ENCODE measurements at regions not wholly inside any gene's neighbourhood (a gene's known extent, or its start where the extent isn't known, plus 50 kb on each side); places are given as distances from the start of the nearest gene placed in this dataset.
"Not testable (repeated sequence)": the region's sequence is repeated elsewhere in the genome, so short reads cannot be mapped to it uniquely, and the experiment has no call there.

GRCh38 chr4:49156309-49156708 is 170.2 kb downstream of the CWH43 start:
- Mint-ChIP-seq H3K27me3 (ENCODE audit: unreplicated experiment) (peaks cover 22% of the 10 kb centered on the region), H3K9me3 (ENCODE audit: unreplicated experiment) (peaks cover 50% of the 10 kb centered on the region), H3K36me3 (ENCODE audit: unreplicated experiment) (peaks cover 37% of the 10 kb centered on the region)
- DNase-seq; H3K27ac Mint-ChIP-seq (ENCODE audit: unreplicated experiment); H3K4me1 Mint-ChIP-seq (ENCODE audit: low read depth, unreplicated experiment); H3K4me3 Mint-ChIP-seq (ENCODE audit: unreplicated experiment): not testable (repeated sequence)

GRCh38 chr4:49157630-49158029 is 171.6 kb downstream of the CWH43 start:
- H3K36me3 Mint-ChIP-seq (ENCODE audit: unreplicated experiment), result peaks cover 37% of the 10 kb centered on the region
- H3K4me3 Mint-ChIP-seq (ENCODE audit: unreplicated experiment); DNase-seq; H3K4me1 Mint-ChIP-seq (ENCODE audit: low read depth, unreplicated experiment); H3K27ac Mint-ChIP-seq (ENCODE audit: unreplicated experiment): not testable (repeated sequence)
- H3K27me3 Mint-ChIP-seq (ENCODE audit: unreplicated experiment), result peaks cover 22% of the 10 kb centered on the region
- peaks cover 50% of the 10 kb centered on the region for H3K9me3 Mint-ChIP-seq (ENCODE audit: unreplicated experiment)

GRCh38 chr4:49161111-49161541 is 175.1 kb downstream of the CWH43 start:
- not testable (repeated sequence) for H3K27me3 Mint-ChIP-seq (ENCODE audit: unreplicated experiment); H3K4me3 Mint-ChIP-seq (ENCODE audit: unreplicated experiment); H3K27ac Mint-ChIP-seq (ENCODE audit: unreplicated experiment); DNase-seq; H3K4me1 Mint-ChIP-seq (ENCODE audit: low read depth, unreplicated experiment)
- Mint-ChIP-seq H3K36me3 (ENCODE audit: unreplicated experiment) (peaks cover 12% of the 10 kb centered on the region), H3K9me3 (ENCODE audit: unreplicated experiment) (peaks cover 16% of the 10 kb centered on the region)

- not testable (repeated sequence) for H3K9me3 Mint-ChIP-seq (ENCODE audit: unreplicated experiment); H3K27me3 Mint-ChIP-seq (ENCODE audit: unreplicated experiment); DNase-seq; H3K4me3 Mint-ChIP-seq (ENCODE audit: unreplicated experiment); H3K36me3 Mint-ChIP-seq (ENCODE audit: unreplicated experiment); H3K27ac Mint-ChIP-seq (ENCODE audit: unreplicated experiment); H3K4me1 Mint-ChIP-seq (ENCODE audit: low read depth, unreplicated experiment)
These were observed 178.8 kb downstream of the CWH43 start for GRCh38 chr4:49164916-49165315.

GRCh38 chr4:49177847-49178246 is 191.8 kb downstream of the CWH43 start:
- not testable (repeated sequence) for DNase-seq; H3K4me1 Mint-ChIP-seq (ENCODE audit: low read depth, unreplicated experiment); H3K27ac Mint-ChIP-seq (ENCODE audit: unreplicated experiment); H3K9me3 Mint-ChIP-seq (ENCODE audit: unreplicated experiment); H3K4me3 Mint-ChIP-seq (ENCODE audit: unreplicated experiment); H3K36me3 Mint-ChIP-seq (ENCODE audit: unreplicated experiment); H3K27me3 Mint-ChIP-seq (ENCODE audit: unreplicated experiment)

GRCh38 chr4:49181088-49181487 is 195.0 kb downstream of the CWH43 start:
- not testable (repeated sequence) for H3K27ac Mint-ChIP-seq (ENCODE audit: unreplicated experiment); H3K27me3 Mint-ChIP-seq (ENCODE audit: unreplicated experiment); H3K9me3 Mint-ChIP-seq (ENCODE audit: unreplicated experiment); DNase-seq; H3K4me3 Mint-ChIP-seq (ENCODE audit: unreplicated experiment); H3K36me3 Mint-ChIP-seq (ENCODE audit: unreplicated experiment); H3K4me1 Mint-ChIP-seq (ENCODE audit: low read depth, unreplicated experiment)

- H3K27me3 Mint-ChIP-seq (ENCODE audit: unreplicated experiment); H3K4me1 Mint-ChIP-seq (ENCODE audit: low read depth, unreplicated experiment): not testable (repeated sequence)
These were observed 225.5 kb downstream of the CWH43 start for GRCh38 chr4:49211396-49212194.

GRCh38 chr4:49213250-49213649 is 227.2 kb downstream of the CWH43 start:
- not testable (repeated sequence) for H3K4me3 Mint-ChIP-seq (ENCODE audit: unreplicated experiment); H3K4me1 Mint-ChIP-seq (ENCODE audit: low read depth, unreplicated experiment); H3K27me3 Mint-ChIP-seq (ENCODE audit: unreplicated experiment); H3K27ac Mint-ChIP-seq (ENCODE audit: unreplicated experiment); DNase-seq
- H3K9me3 Mint-ChIP-seq (ENCODE audit: unreplicated experiment), result peaks cover 42% of the 10 kb centered on the region
- H3K36me3 Mint-ChIP-seq (ENCODE audit: unreplicated experiment), result peaks cover 21% of the 10 kb centered on the region

More at GRCh38 chr4:49211396-49212194, 225.5 kb downstream of the CWH43 start:
- Mint-ChIP-seq H3K9me3 (ENCODE audit: unreplicated experiment) (peaks cover 40% of the 10 kb centered on the region), H3K36me3 (ENCODE audit: unreplicated experiment) (peaks cover 21% of the 10 kb centered on the region)
- H3K4me3 Mint-ChIP-seq (ENCODE audit: unreplicated experiment); H3K27ac Mint-ChIP-seq (ENCODE audit: unreplicated experiment); DNase-seq: not testable (repeated sequence)

- DNase-seq; H3K4me3 Mint-ChIP-seq (ENCODE audit: unreplicated experiment); H3K4me1 Mint-ChIP-seq (ENCODE audit: low read depth, unreplicated experiment); H3K27me3 Mint-ChIP-seq (ENCODE audit: unreplicated experiment); H3K27ac Mint-ChIP-seq (ENCODE audit: unreplicated experiment): not testable (repeated sequence)
- H3K9me3 Mint-ChIP-seq (ENCODE audit: unreplicated experiment), result peaks cover 42% of the 10 kb centered on the region
- peaks cover 16% of the 10 kb centered on the region for H3K36me3 Mint-ChIP-seq (ENCODE audit: unreplicated experiment)
These were observed 227.7 kb downstream of the CWH43 start for GRCh38 chr4:49213750-49214149.

- not testable (repeated sequence) for H3K27ac Mint-ChIP-seq (ENCODE audit: unreplicated experiment); H3K27me3 Mint-ChIP-seq (ENCODE audit: unreplicated experiment); H3K4me3 Mint-ChIP-seq (ENCODE audit: unreplicated experiment); H3K4me1 Mint-ChIP-seq (ENCODE audit: low read depth, unreplicated experiment); DNase-seq
- H3K36me3 Mint-ChIP-seq (ENCODE audit: unreplicated experiment), result peaks cover 13% of the 10 kb centered on the region
- H3K9me3 Mint-ChIP-seq (ENCODE audit: unreplicated experiment), result peaks cover 46% of the 10 kb centered on the region
These were observed 228.5 kb downstream of the CWH43 start for GRCh38 chr4:49214453-49215081.

- DNase-seq; H3K4me1 Mint-ChIP-seq (ENCODE audit: low read depth, unreplicated experiment); H3K4me3 Mint-ChIP-seq (ENCODE audit: unreplicated experiment); H3K27ac Mint-ChIP-seq (ENCODE audit: unreplicated experiment); H3K27me3 Mint-ChIP-seq (ENCODE audit: unreplicated experiment): not testable (repeated sequence)
- Mint-ChIP-seq H3K9me3 (ENCODE audit: unreplicated experiment) (peaks cover 47% of the 10 kb centered on the region), H3K36me3 (ENCODE audit: unreplicated experiment) (peaks cover 14% of the 10 kb centered on the region)
These were observed 229.0 kb downstream of the CWH43 start for GRCh38 chr4:49215082-49215479.

- Mint-ChIP-seq H3K36me3 (ENCODE audit: unreplicated experiment) (peaks cover 25% of the 10 kb centered on the region), H3K9me3 (ENCODE audit: unreplicated experiment) (peaks cover 50% of the 10 kb centered on the region)
- H3K27me3 Mint-ChIP-seq (ENCODE audit: unreplicated experiment); H3K27ac Mint-ChIP-seq (ENCODE audit: unreplicated experiment); DNase-seq; H3K4me1 Mint-ChIP-seq (ENCODE audit: low read depth, unreplicated experiment); H3K4me3 Mint-ChIP-seq (ENCODE audit: unreplicated experiment): not testable (repeated sequence)
These were observed 230.5 kb downstream of the CWH43 start for GRCh38 chr4:49216606-49217005.
